ENCODE measurements at regions not wholly inside any gene's neighbourhood (a gene's known extent, or its start where the extent isn't known, plus 50 kb on each side); places are given as distances from the start of the nearest gene placed in this dataset.

DNA sequence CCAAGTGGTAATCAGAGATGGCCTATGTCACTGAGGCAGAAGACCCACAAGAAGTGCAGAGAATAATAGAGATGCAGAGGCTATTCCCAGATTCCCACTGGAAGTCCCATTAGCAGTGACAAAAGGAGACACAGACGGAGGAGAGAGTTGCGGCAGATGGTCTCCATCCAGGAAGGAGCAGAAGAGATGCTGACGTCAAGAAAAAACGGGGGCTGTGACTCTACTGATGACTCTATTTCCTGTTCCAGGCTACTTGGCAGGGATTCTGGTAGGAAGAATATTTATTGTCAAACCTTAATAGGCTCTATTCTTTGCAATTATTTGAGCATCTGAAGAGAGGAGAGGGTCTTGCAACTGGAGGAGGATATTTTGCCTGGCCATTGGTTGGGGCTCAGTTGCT lies 246.0 kb upstream of the ECI2 start:
- TF ChIP-seq, protein P1, sequence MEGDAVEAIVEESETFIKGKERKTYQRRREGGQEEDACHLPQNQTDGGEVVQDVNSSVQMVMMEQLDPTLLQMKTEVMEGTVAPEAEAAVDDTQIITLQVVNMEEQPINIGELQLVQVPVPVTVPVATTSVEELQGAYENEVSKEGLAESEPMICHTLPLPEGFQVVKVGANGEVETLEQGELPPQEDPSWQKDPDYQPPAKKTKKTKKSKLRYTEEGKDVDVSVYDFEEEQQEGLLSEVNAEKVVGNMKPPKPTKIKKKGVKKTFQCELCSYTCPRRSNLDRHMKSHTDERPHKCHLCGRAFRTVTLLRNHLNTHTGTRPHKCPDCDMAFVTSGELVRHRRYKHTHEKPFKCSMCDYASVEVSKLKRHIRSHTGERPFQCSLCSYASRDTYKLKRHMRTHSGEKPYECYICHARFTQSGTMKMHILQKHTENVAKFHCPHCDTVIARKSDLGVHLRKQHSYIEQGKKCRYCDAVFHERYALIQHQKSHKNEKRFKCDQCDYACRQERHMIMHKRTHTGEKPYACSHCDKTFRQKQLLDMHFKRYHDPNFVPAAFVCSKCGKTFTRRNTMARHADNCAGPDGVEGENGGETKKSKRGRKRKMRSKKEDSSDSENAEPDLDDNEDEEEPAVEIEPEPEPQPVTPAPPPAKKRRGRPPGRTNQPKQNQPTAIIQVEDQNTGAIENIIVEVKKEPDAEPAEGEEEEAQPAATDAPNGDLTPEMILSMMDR (IDR thresholded peaks at IDR 0.05), result no peak
- TF ChIP-seq POLR2AphosphoS5 (IDR thresholded peaks at IDR 0.05) (no peak), POLR2A (IDR thresholded peaks at IDR 0.05) (no peak)

All from breast epithelium (tissue), 3 donors.